ENCODE measurements at regions not wholly inside any gene's neighbourhood (a gene's known extent, or its start where the extent isn't known, plus 50 kb on each side); places are given as distances from the start of the nearest gene placed in this dataset.
"Not testable (repeated sequence)": the region's sequence is repeated elsewhere in the genome, so short reads cannot be mapped to it uniquely, and the experiment has no call there.

DNA sequence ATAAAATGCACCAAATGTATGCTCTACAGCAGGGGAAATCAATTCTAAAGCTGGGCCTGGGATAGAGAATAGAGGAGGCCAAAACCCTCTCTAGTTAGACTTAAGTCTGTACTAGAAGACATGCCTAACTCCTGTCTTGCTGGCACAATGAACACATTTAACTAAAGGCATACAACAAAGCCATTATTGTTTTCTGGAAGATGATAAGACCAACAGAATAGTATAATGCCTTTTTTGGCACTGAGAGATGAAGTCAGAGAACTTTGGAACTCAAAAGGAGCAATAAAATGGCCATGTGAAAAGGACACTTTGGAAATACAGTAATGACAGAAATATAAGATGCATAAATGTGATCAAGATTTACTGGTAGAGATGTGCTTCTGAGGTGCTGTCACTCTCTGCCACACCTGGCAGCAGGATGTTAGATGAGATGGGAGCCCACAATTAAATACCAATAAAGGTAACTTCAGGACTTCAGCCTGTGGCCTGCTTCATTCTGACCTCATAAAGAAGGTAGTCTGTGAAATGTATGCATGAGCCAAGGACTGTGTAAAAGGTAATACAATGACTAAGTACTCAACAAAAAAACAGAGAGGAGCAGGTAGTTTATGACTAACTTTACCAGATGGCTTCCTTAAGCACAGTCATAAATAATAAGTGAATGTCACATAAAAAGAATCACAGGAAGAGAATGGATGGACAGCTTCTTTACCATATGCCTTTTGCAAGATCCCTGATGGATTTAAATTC lies 333.4 kb downstream of the BCKDHB start:
- DNase-seq = no peak

DNA sequence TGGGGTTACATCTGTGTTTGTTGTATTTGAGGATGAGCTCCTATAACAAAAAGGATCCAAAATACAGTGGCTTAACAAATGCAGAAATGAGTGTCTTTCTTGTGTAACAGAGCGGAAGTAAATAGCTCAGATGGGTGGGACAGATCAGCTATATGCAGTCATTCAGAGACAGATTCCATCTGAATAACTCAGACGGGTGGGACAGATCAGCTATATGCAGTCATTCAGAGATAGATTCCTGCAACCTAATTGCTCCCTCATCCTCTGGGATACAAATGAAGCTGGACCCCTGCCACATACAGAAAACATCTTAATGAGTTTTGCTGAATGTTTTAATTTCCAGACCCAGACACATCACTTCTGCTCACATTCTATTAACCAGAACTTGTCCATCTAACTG lies 332.3 kb downstream of the BCKDHB start:
- no peak for DNase-seq

- no peak for DNase-seq
Observed at GRCh38 chr6:80437801-80438200, 331.3 kb downstream of the BCKDHB start.

- DNase-seq = no peak
Observed at GRCh38 chr6:80437221-80437620, 330.8 kb downstream of the BCKDHB start.

GRCh38 chr6:80436663-80437062 lies 330.2 kb downstream of the BCKDHB start:
- no peak for DNase-seq

GRCh38 chr6:80435457-80435856 lies 329.0 kb downstream of the BCKDHB start:
- DNase-seq = no peak

GRCh38 chr6:80434691-80435350 lies 328.4 kb downstream of the BCKDHB start:
- no peak for DNase-seq

- no peak for DNase-seq
Observed at GRCh38 chr6:80433673-80434025, 327.2 kb downstream of the BCKDHB start.

- no peak for DNase-seq
Observed at GRCh38 chr6:80433010-80433672, 326.7 kb downstream of the BCKDHB start.

GRCh38 chr6:80425089-80425823 lies 318.8 kb downstream of the BCKDHB start:
- no peak for DNase-seq

- no peak for DNase-seq
Observed at GRCh38 chr6:80411486-80411885, 305.0 kb downstream of the BCKDHB start.

DNA sequence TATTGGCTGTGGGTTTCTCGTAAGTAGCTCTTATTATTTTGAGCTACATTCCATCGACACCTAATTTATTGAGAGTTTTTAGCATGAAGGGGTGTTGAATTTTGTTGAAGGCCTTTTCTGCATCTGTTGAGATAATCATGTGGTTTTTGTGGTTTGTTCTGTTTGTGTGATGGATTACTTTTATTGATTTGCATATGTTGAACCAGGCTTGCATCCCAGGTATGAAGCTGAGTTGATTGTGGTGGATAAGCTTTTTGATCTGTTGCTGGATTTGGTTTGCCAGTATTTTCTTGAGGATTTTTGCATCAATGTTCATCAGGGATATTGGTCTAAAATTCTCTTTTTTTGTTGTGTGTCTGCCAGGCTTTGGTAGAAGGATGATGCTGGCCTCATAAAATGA lies 301.5 kb downstream of the BCKDHB start:
- DNase-seq = not testable (repeated sequence)

- DNase-seq = no peak
Observed at GRCh38 chr6:80404889-80405288, 298.4 kb downstream of the BCKDHB start.

DNA sequence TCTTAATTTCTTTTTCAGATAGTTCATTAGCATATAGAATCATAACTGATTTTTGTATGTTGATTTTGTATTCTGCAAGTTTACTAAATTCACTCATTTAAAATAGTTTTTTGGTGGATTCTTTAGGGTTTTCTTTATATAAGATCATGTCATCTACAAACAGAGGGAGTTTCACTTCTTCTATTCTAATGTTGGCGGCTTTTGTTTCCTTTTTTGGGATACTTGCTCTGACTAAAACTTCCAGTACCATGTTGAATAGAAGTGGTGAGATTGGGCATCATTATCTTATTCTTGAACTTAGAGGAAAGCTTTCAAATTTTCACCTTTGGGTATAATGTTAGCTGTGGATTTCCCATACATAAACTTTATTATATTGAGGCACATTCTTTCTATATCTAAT lies 296.9 kb downstream of the BCKDHB start:
- DNase-seq = no peak

DNA sequence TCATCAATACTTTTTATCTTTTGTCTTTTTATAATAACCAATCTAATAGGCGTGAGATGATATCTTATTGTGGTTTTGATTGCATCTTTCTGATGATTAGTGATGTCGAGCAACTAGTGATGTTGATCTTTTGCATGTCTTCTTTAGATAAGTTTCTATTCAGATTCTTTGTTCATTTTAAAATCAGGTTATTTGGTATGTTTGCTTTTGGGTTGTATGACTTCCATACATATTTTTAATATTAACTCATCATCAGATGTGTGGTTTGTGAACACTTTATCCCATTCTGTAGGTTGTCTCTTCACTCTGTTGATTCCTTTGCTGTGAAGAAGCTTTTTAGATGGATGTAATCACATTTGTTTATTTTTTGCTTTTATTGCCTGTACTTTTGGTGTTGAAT lies 295.8 kb downstream of the BCKDHB start:
- DNase-seq = no peak
